HAP-1 (cell line): ENCODE measurements at regions not wholly inside any gene's neighbourhood (a gene's known extent, or its start where the extent isn't known, plus 50 kb on each side); places are given as distances from the start of the nearest gene placed in this dataset.

ENCODE experiments used
- DNase-seq, 2 experiments: peaks; one replicate each; pipeline ENCODE4 v3.0.0-alpha.2; 2016 to 2020; ENCODE audit warnings: low spot score in 2 of 2
- H3K27me3 ChIP-seq: fragments of 250-450 bp; sonication (Bioruptor Pico); 2 replicates; pipeline ENCODE4 v1.5.1; 2020; ENCODE audit warnings: low read depth, mild to moderate bottlenecking, moderate library complexity
- H3K36me3 ChIP-seq: fragments of 250-450 bp; sonication (Bioruptor Pico); replicated peaks from 2 replicates; pipeline ENCODE4 v1.5.1; 2020; ENCODE audit warnings: mild to moderate bottlenecking
- H3K4me1 ChIP-seq: fragments of 250-450 bp; sonication (Bioruptor Pico); 2 replicates; pipeline ENCODE4 v1.5.1; 2020; ENCODE audit warnings: mild to moderate bottlenecking
- H3K4me3 ChIP-seq: fragments of 250-450 bp; sonication (Bioruptor Pico); 2 replicates; pipeline ENCODE4 v1.5.1; 2020; ENCODE audit warnings: mild to moderate bottlenecking, moderate library complexity
- H3K9me3 ChIP-seq: fragments of 250-450 bp; sonication (Bioruptor Pico); 2 replicates; pipeline ENCODE4 v1.5.1; 2020; ENCODE audit warnings: mild to moderate bottlenecking, moderate library complexity
- in situ Hi-C: fragments of 300-500 bp; cut with MboI; formaldehyde crosslinking; loops from 3 replicates; pipeline ENCODE4 v1.14.3; 2020; ENCODE audit warnings: low sequenced_read_pairs, inconsistent platforms, mixed read lengths

- Histone ChIP-seq H3K4me3 (no peak overlapping the region), H3K36me3 (no peaks in the 10 kb centered on the region), H3K9me3 (no peaks in the 10 kb centered on the region), H3K27me3 (no peaks in the 10 kb centered on the region), H3K4me1 (no peaks in the 10 kb centered on the region)
- in situ Hi-C loops = no loop called here
- no peak for DNase-seq
These were observed 201.9 kb upstream of the JAG1 start for GRCh38 chr20:10875653-10876052.

- DNase-seq = no peak
- in situ Hi-C loops = no loop called here
- no peaks in the 10 kb centered on the region for H3K9me3 ChIP-seq
These were observed 202.8 kb upstream of the JAG1 start for GRCh38 chr20:10876558-10876957.

GRCh38 chr20:10877342-10877741 is 203.5 kb upstream of the JAG1 start:
- in situ Hi-C loops = no loop called here
- DNase-seq = no peak
- Histone ChIP-seq H3K4me1 (no peaks in the 10 kb centered on the region), H3K4me3 (no peak overlapping the region), H3K36me3 (no peaks in the 10 kb centered on the region), H3K9me3 (no peaks in the 10 kb centered on the region), H3K27me3 (no peaks in the 10 kb centered on the region)

More at GRCh38 chr20:10876558-10876957, 202.8 kb upstream of the JAG1 start:
- no peaks in the 10 kb centered on the region for H3K27me3 ChIP-seq
- H3K4me1 ChIP-seq = no peaks in the 10 kb centered on the region
- H3K36me3 ChIP-seq = no peaks in the 10 kb centered on the region
- no peak overlapping the region for H3K4me3 ChIP-seq

- in situ Hi-C loops = no loop called here
- no peak for DNase-seq
- Histone ChIP-seq H3K36me3 (no peaks in the 10 kb centered on the region), H3K4me1 (no peaks in the 10 kb centered on the region), H3K27me3 (no peaks in the 10 kb centered on the region), H3K9me3 (no peaks in the 10 kb centered on the region), H3K4me3 (no peak overlapping the region)
These were observed 209.4 kb upstream of the JAG1 start for GRCh38 chr20:10883166-10883565.

GRCh38 chr20:10893321-10893720 is 219.5 kb upstream of the JAG1 start:
- DNase-seq = no peak
- H3K9me3 ChIP-seq = no peaks in the 10 kb centered on the region
- no peak overlapping the region for H3K4me3 ChIP-seq
- in situ Hi-C loops = no loop called here
- H3K36me3 ChIP-seq = no peaks in the 10 kb centered on the region
- no peaks in the 10 kb centered on the region for H3K27me3 ChIP-seq
- H3K4me1 ChIP-seq = no peaks in the 10 kb centered on the region

- Histone ChIP-seq H3K9me3 (no peaks in the 10 kb centered on the region), H3K4me1 (no peaks in the 10 kb centered on the region), H3K4me3 (no peak overlapping the region), H3K27me3 (no peaks in the 10 kb centered on the region), H3K36me3 (no peaks in the 10 kb centered on the region)
- in situ Hi-C loops = no loop called here
- no peak for DNase-seq
These were observed 223.5 kb upstream of the JAG1 start for GRCh38 chr20:10897336-10897735.

GRCh38 chr20:10898552-10898951 is 224.8 kb upstream of the JAG1 start:
- in situ Hi-C loops = no loop called here
- no peaks in the 10 kb centered on the region for H3K9me3 ChIP-seq
- no peaks in the 10 kb centered on the region for H3K4me1 ChIP-seq
- no peaks in the 10 kb centered on the region for H3K27me3 ChIP-seq
- no peak for DNase-seq
- no peak overlapping the region for H3K4me3 ChIP-seq
- H3K36me3 ChIP-seq = no peaks in the 10 kb centered on the region

- Histone ChIP-seq H3K4me3 (no peak overlapping the region), H3K36me3 (no peaks in the 10 kb centered on the region), H3K4me1 (no peaks in the 10 kb centered on the region), H3K27me3 (no peaks in the 10 kb centered on the region), H3K9me3 (no peaks in the 10 kb centered on the region)
- no peak for DNase-seq
- in situ Hi-C loops = no loop called here
These were observed 228.4 kb upstream of the JAG1 start for GRCh38 chr20:10902174-10902573.

GRCh38 chr20:10902576-10903282 is 228.9 kb upstream of the JAG1 start:
- Histone ChIP-seq H3K36me3 (no peaks in the 10 kb centered on the region), H3K4me1 (no peaks in the 10 kb centered on the region), H3K27me3 (no peaks in the 10 kb centered on the region), H3K4me3 (no peak overlapping the region), H3K9me3 (no peaks in the 10 kb centered on the region; the same call in 1 of the 2 replicates)
- DNase-seq = no peak
- in situ Hi-C loops = no loop called here

- Histone ChIP-seq H3K27me3 (no peaks in the 10 kb centered on the region), H3K4me1 (no peaks in the 10 kb centered on the region), H3K36me3 (no peaks in the 10 kb centered on the region), H3K4me3 (no peak overlapping the region), H3K9me3 (no peaks in the 10 kb centered on the region; the same call in 1 of the 2 replicates)
- DNase-seq = no peak
- in situ Hi-C loops = no loop called here
These were observed 233.0 kb upstream of the JAG1 start for GRCh38 chr20:10906834-10907233.

- DNase-seq = no peak
- no peaks in the 10 kb centered on the region; the same call in 1 of the 2 replicates for H3K9me3 ChIP-seq
- no peak overlapping the region for H3K4me3 ChIP-seq
- H3K4me1 ChIP-seq = no peaks in the 10 kb centered on the region
- H3K27me3 ChIP-seq = no peaks in the 10 kb centered on the region
- no peaks in the 10 kb centered on the region for H3K36me3 ChIP-seq
- in situ Hi-C loops = no loop called here
These were observed 236.0 kb upstream of the JAG1 start for GRCh38 chr20:10909803-10910202.

GRCh38 chr20:10910535-10911178 is 236.9 kb upstream of the JAG1 start:
- in situ Hi-C loops = no loop called here
- no peak for DNase-seq
- no peak overlapping the region for H3K4me3 ChIP-seq
- H3K27me3 ChIP-seq = no peaks in the 10 kb centered on the region
- no peaks in the 10 kb centered on the region for H3K4me1 ChIP-seq
- no peaks in the 10 kb centered on the region for H3K36me3 ChIP-seq
- H3K9me3 ChIP-seq = no peaks in the 10 kb centered on the region; the same call in 1 of the 2 replicates

GRCh38 chr20:10911298-10911697 is 237.5 kb upstream of the JAG1 start:
- no peak overlapping the region for H3K4me3 ChIP-seq
- in situ Hi-C loops = no loop called here
- no peaks in the 10 kb centered on the region for H3K36me3 ChIP-seq
- no peaks in the 10 kb centered on the region; the same call in 1 of the 2 replicates for H3K9me3 ChIP-seq
- H3K27me3 ChIP-seq = no peaks in the 10 kb centered on the region
- no peaks in the 10 kb centered on the region for H3K4me1 ChIP-seq
- DNase-seq = no peak

GRCh38 chr20:10915815-10916214 is 242.0 kb upstream of the JAG1 start:
- in situ Hi-C loops = no loop called here
- Histone ChIP-seq H3K4me1 (no peaks in the 10 kb centered on the region), H3K27me3 (no peaks in the 10 kb centered on the region), H3K9me3 (no peaks in the 10 kb centered on the region), H3K36me3 (no peaks in the 10 kb centered on the region), H3K4me3 (no peak overlapping the region)
- DNase-seq = no peak
